Astrocyte of the spinal cord (primary cell): ENCODE measurements at regions not wholly inside any gene's neighbourhood (a gene's known extent, or its start where the extent isn't known, plus 50 kb on each side); places are given as distances from the start of the nearest gene placed in this dataset.

ENCODE experiments used
- DNase-seq: peaks from one replicate; pipeline ENCODE4 v3.0.0; 2011; ENCODE audit warnings: low read depth, low spot score
- H3K4me3 ChIP-seq: 2 replicates; pipeline ENCODE4 v1.5.1; 2011; ENCODE audit warnings: low read depth, mild to moderate bottlenecking, low read length, moderate library complexity
- in situ Hi-C: cut with HindIII; loops from 2 replicates; pipeline ENCODE4 v1.10.0; 2017; ENCODE audit warnings: low sequenced_read_pairs
- TF ChIP-seq, protein P1 (sequence below): IDR thresholded peaks from 2 replicates; pipeline ENCODE4 v1.5.1; 2012; ENCODE audit warnings: low read depth, mild to moderate bottlenecking, low read length, inconsistent platforms

DNA sequence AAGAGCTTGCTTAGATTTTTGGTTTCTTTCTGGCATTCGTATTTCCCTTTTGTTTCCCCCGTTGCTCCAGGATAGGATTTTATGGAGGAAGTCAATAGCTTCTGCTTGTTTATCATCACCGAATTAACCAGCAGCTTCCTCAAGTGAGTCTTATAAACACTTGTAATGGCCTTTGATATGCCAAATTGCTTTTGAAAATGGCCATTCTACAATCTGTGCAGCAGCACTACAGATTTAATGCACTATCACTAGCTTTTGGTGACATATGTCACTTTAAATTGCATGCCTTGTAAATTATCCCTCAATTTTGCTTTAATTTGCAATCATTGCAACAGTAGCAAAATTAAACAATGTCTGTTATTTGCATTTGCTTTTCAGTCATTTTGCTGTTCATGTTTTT, 774.7 kb downstream of the METTL4 start:
- DNase-seq, result no peak
- no peak overlapping the region for H3K4me3 ChIP-seq
- TF ChIP-seq, protein P1, sequence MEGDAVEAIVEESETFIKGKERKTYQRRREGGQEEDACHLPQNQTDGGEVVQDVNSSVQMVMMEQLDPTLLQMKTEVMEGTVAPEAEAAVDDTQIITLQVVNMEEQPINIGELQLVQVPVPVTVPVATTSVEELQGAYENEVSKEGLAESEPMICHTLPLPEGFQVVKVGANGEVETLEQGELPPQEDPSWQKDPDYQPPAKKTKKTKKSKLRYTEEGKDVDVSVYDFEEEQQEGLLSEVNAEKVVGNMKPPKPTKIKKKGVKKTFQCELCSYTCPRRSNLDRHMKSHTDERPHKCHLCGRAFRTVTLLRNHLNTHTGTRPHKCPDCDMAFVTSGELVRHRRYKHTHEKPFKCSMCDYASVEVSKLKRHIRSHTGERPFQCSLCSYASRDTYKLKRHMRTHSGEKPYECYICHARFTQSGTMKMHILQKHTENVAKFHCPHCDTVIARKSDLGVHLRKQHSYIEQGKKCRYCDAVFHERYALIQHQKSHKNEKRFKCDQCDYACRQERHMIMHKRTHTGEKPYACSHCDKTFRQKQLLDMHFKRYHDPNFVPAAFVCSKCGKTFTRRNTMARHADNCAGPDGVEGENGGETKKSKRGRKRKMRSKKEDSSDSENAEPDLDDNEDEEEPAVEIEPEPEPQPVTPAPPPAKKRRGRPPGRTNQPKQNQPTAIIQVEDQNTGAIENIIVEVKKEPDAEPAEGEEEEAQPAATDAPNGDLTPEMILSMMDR, result no peak
- in situ Hi-C loops, result no loop called here

DNA sequence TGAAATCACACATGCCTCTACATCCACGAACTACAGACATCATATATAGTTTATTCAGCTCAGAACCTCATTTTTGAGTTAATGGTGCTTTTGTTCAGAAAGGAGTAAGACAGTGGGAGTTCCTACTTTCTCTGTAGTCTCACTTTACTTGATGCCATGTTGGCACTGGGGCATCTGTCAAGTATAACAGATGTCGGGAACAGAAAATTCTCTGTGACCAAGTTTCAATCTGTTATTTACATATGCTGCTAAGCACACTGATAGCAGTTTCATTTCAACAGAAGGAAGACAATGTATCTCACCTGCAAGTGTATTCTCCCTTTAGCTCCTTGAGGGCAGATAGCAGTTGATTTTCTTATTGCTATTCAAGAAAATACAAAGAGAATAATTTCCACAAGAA, 774.1 kb downstream of the METTL4 start:
- TF ChIP-seq, protein P1, result no peak
- no peak for DNase-seq
- no peak overlapping the region for H3K4me3 ChIP-seq
- in situ Hi-C loops, result no loop called here

DNA sequence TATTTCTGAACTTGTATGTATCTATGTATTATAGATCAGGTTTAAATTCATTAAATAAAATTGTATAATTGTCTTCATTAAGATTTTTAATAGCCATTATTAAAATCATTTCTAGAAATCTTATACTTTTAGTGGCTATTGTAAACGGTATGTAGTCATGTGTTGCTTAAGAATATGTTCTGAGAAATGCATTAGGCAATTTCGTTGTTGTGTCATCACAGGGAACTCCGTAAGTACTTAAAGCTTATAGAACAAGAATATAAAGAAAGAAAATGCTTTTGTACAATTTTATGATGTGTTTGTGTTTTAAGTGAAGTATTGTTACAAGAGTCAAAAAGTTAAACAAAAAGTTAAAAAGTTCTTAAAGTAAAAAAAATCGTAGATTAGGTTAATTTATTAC, 765.8 kb downstream of the METTL4 start:
- TF ChIP-seq, protein P1, result no peak
- no peak for DNase-seq
- in situ Hi-C loops, result no loop called here
- H3K4me3 ChIP-seq, result no peak overlapping the region

DNA sequence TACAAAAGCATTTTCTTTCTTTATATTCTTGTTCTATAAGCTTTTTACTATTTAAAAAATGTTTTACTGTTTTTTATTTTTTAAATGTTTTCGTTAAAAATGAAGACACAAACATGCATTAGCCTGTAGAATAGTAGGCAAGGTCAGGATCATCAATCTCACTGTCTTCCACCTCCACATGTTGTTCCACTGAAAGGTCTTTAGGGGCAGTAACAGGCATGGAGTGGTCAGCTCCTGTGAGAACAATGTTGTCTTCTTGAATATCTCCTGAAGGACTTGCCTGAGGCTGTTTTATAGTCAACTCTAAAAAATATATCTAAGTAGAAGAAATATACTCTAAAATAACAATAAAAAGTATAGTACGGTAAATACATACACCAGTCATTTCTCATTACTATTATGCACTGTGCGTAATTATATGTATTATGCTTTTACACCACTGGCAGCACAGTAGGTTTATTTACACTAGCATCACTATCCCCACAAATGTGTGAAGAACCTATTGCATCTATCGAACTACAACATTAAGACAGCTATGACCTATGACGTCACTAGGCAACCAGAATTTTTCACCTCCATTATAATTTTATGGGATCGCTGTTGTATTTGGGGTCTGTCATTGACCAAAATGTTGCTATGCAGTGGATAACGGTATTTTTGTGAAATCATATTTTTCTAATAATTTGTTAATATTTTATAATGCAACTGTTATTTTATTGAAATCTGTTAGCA, 764.3 kb downstream of the METTL4 start:
- no peak overlapping the region for H3K4me3 ChIP-seq
- in situ Hi-C loops, result no loop called here
- TF ChIP-seq, protein P1, result no peak
- no peak for DNase-seq

DNA sequence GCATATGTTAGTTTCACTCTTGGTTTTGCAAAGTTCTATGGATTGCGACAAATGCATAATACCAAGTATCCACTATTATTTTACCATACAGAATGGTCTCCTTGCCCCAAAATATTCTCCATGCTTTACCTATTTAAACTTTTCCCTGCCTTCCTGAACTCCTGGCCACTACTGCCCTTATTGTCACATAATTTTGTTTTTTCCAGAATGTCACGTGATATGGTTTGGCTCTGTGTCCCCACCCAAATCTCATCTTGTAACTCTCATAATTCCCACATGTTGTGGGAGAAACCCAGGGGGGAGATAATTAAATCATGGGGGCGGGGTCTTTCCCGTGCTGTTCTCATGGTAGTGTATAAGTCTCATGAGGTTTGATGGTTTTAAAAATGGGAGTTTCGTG, 760.0 kb downstream of the METTL4 start:
- no peak overlapping the region for H3K4me3 ChIP-seq
- TF ChIP-seq, protein P1, result no peak
- in situ Hi-C loops, result no loop called here
- DNase-seq, result no peak

DNA sequence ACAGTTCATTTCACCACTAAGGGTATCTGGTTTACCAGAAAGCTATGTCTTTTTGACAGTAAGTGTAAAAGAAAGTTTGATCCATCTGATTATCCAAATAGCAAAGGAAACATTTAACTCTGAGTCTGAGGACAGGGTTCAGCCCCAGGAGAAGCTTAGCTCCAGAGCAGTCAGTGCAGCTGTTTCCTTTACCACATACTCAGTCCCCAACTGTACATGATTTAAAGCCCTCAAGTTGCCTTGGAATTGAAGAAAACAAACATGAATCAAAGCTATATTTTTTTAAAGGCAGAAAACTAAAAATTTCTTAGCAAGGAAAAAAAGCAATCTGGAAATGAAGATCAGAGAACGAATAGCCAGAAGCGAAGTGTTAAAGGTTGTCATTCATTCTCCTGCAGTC, 746.0 kb downstream of the METTL4 start:
- in situ Hi-C loops, result no loop called here
- TF ChIP-seq, protein P1, result no peak
- no peak overlapping the region for H3K4me3 ChIP-seq
- no peak for DNase-seq

DNA sequence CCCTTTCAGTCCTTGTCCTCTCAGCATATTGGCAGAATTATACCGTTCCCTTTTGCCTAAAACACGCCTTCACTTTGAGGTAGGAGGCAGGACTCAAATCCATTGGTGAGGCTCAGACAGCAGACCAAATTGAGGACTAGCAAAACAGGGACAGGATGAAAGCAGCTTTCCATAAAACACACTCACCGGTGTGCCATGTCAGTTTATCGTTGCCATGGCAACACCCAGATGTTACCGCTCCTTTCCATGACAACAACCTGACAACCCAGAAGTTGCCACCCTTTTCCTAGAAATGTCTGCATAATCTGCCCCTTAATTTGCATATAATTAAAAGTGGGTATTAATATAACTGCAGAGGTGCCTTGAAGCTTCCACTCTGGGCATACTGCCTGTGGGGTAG, 730.4 kb downstream of the METTL4 start:
- DNase-seq, result no peak
- in situ Hi-C loops, result no loop called here
- TF ChIP-seq, protein P1, result no peak
- no peak overlapping the region for H3K4me3 ChIP-seq
